Stomach (tissue), 4 donors: ENCODE measurements at regions not wholly inside any gene's neighbourhood (a gene's known extent, or its start where the extent isn't known, plus 50 kb on each side); places are given as distances from the start of the nearest gene placed in this dataset.

Experiments used
- EP300 ChIP-seq: sonication (generic); formaldehyde crosslinking; IDR thresholded peaks from one replicate; pipeline ENCODE4 v1.6.1; 2017; ENCODE audit warnings: antibody characterized with exemption
- POLR2A ChIP-seq, 4 donors: fragments of 450-650 bp; IDR thresholded peaks; one replicate each; pipeline ENCODE4 v1.6.1; 2016; ENCODE audit warnings: antibody characterized with exemption in 4 of 4, control low read depth in 2 of 4, mild to moderate bottlenecking in 1 of 4, moderate library complexity in 1 of 4
- POLR2AphosphoS5 ChIP-seq, 3 donors: sonication (generic); formaldehyde crosslinking; IDR thresholded peaks; one replicate each; pipeline ENCODE4 v1.6.1; 2016; ENCODE audit warnings: antibody characterized with exemption in 3 of 3
- TF ChIP-seq, protein P1 (sequence below), 7 experiments: fragments of 450-650 bp in 4 of 7; fragments of 200-600 bp in 3 of 7; sonication (generic) in 3 of 7; IDR thresholded peaks; one replicate each; pipeline ENCODE4 v1.5.1; 2016 to 2019; ENCODE audit warnings: antibody characterized with exemption in 7 of 7, control low read depth in 2 of 7, mild to moderate bottlenecking in 1 of 7

DNA sequence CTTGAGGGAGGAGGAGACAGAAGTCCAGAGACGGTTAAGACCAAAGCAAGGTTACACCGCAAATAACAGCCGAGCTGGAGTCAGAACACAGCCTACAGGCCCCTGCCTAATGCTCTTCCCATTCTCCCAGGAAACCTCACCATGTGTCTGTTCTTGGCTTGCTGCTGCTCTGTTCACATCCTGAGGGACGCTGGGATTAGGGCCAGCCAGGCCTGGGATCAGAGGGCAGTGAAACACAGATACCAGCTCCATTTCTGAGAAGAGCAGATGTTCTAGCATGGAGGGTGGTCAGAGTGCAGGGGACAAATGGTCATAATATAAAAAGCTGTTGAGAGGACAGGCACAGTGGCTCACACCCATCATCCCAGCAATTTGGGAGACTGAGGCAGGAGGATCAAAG lies 124.8 kb upstream of the LARP1 start:
- TF ChIP-seq EP300, result no peak
- no peak for TF ChIP-seq POLR2A (IDR thresholded peaks at IDR 0.05)
- TF ChIP-seq, protein P1, sequence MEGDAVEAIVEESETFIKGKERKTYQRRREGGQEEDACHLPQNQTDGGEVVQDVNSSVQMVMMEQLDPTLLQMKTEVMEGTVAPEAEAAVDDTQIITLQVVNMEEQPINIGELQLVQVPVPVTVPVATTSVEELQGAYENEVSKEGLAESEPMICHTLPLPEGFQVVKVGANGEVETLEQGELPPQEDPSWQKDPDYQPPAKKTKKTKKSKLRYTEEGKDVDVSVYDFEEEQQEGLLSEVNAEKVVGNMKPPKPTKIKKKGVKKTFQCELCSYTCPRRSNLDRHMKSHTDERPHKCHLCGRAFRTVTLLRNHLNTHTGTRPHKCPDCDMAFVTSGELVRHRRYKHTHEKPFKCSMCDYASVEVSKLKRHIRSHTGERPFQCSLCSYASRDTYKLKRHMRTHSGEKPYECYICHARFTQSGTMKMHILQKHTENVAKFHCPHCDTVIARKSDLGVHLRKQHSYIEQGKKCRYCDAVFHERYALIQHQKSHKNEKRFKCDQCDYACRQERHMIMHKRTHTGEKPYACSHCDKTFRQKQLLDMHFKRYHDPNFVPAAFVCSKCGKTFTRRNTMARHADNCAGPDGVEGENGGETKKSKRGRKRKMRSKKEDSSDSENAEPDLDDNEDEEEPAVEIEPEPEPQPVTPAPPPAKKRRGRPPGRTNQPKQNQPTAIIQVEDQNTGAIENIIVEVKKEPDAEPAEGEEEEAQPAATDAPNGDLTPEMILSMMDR (IDR thresholded peaks at IDR 0.05), result no peak
- TF ChIP-seq POLR2AphosphoS5 (IDR thresholded peaks at IDR 0.05), result no peak
